ENCODE measurements at regions not wholly inside any gene's neighbourhood (a gene's known extent, or its start where the extent isn't known, plus 50 kb on each side); places are given as distances from the start of the nearest gene placed in this dataset.
"Not testable (repeated sequence)": the region's sequence is repeated elsewhere in the genome, so short reads cannot be mapped to it uniquely, and the experiment has no call there.

GRCh38 chr7:32221056-32221455, 150.8 kb upstream of the PDE1C start:
- Histone ChIP-seq H3K27ac (no peak overlapping the region), H3K4me1 (no peaks in the 10 kb centered on the region), H3K4me3 (no peak overlapping the region), H3K36me3 (no peaks in the 10 kb centered on the region), H3K9me3 (no peaks in the 10 kb centered on the region), H3K27me3 (replicated peaks in 1 of 7) (no peaks in the 10 kb centered on the region)
- TF ChIP-seq POLR2A (IDR thresholded peaks at IDR 0.05) (no peak), POLR2AphosphoS5 (IDR thresholded peaks at IDR 0.05) (no peak), CTCF (IDR thresholded peaks at IDR 0.05 in 8 of 11, conservative IDR thresholded peaks at IDR 0.05 in 3 of 11) (no peak)
- DNase-seq, result no peak
- intact Hi-C loops (cut with DNase I; ENCODE audit: low total_unique reads), result no loop called here
- 80 to 94% (median 91%) methylated on average over 2 of the region's 2 CpGs for whole genome bisulfite sequencing, 5 donors

- H3K27me3 ChIP-seq (replicated peaks in 1 of 7); H3K27ac ChIP-seq; H3K36me3 ChIP-seq; H3K9me3 ChIP-seq; intact Hi-C loops (cut with DNase I; ENCODE audit: low total_unique reads); DNase-seq; H3K4me1 ChIP-seq; H3K4me3 ChIP-seq: not testable (repeated sequence)
- WGBS, 5 donors, result 42 to 71% (median 55%) methylated on average over 1 of the region's 1 CpG
These were observed 149.6 kb upstream of the PDE1C start for GRCh38 chr7:32219831-32220230.

- Histone ChIP-seq H3K36me3 (no peaks in the 10 kb centered on the region), H3K27me3 (replicated peaks in 1 of 7) (no peaks in the 10 kb centered on the region), H3K27ac (no peak overlapping the region), H3K4me1 (no peaks in the 10 kb centered on the region), H3K9me3 (no peaks in the 10 kb centered on the region), H3K4me3 (no peak overlapping the region)
- no peak for TF ChIP-seq CTCF (IDR thresholded peaks at IDR 0.05 in 8 of 11, conservative IDR thresholded peaks at IDR 0.05 in 3 of 11)
- no peak for DNase-seq
- intact Hi-C loops (cut with DNase I; ENCODE audit: low total_unique reads), result no loop called here
- 76 to 100% (median 92%) methylated on average over 2 to 3 of the region's 3 CpGs for WGBS, 5 donors
These were observed 149.2 kb upstream of the PDE1C start for GRCh38 chr7:32219416-32219815.

GRCh38 chr7:32218741-32219288, 148.6 kb upstream of the PDE1C start:
- TF ChIP-seq POLR2AphosphoS5 (IDR thresholded peaks at IDR 0.05) (no peak), CTCF (IDR thresholded peaks at IDR 0.05 in 8 of 11, conservative IDR thresholded peaks at IDR 0.05 in 3 of 11) (no peak), POLR2A (IDR thresholded peaks at IDR 0.05) (no peak)
- Histone ChIP-seq H3K27ac (no peak overlapping the region), H3K4me1 (no peaks in the 10 kb centered on the region), H3K4me3 (no peak overlapping the region), H3K36me3 (no peaks in the 10 kb centered on the region), H3K27me3 (replicated peaks in 1 of 7) (no peaks in the 10 kb centered on the region), H3K9me3 (no peaks in the 10 kb centered on the region)
- no peak for DNase-seq
- 44 to 83% (median 54%) methylated on average over 3 of the region's 3 CpGs for WGBS, 5 donors
- intact Hi-C loops (cut with DNase I; ENCODE audit: low total_unique reads), result no loop called here

- TF ChIP-seq POLR2A (IDR thresholded peaks at IDR 0.05) (no peak), CTCF (IDR thresholded peaks at IDR 0.05 in 8 of 11, conservative IDR thresholded peaks at IDR 0.05 in 3 of 11) (no peak), POLR2AphosphoS5 (IDR thresholded peaks at IDR 0.05) (no peak)
- WGBS, 5 donors, result 82 to 95% (median 93%) methylated on average over 1 of the region's 1 CpG
- no peaks in the 10 kb centered on the region for H3K4me1 ChIP-seq
- no peak overlapping the region for H3K4me3 ChIP-seq
- intact Hi-C loops (cut with DNase I; ENCODE audit: low total_unique reads), result no loop called here
- H3K36me3 ChIP-seq, result no peaks in the 10 kb centered on the region
- DNase-seq, result no peak
- no peak overlapping the region for H3K27ac ChIP-seq
- no peaks in the 10 kb centered on the region for H3K9me3 ChIP-seq
- no peaks in the 10 kb centered on the region for H3K27me3 ChIP-seq (replicated peaks in 1 of 7)
These were observed 147.9 kb upstream of the PDE1C start for GRCh38 chr7:32218154-32218467.

All from spleen (tissue), 11 donors.